Coronary artery (tissue), 2 donors: ENCODE measurements at regions not wholly inside any gene's neighbourhood (a gene's known extent, or its start where the extent isn't known, plus 50 kb on each side); places are given as distances from the start of the nearest gene placed in this dataset.

Experiments
- DNase-seq: peaks from one replicate; pipeline ENCODE4 v3.0.0-alpha.2; 2017; ENCODE audit warnings: low spot score
- H3K27ac ChIP-seq, 2 donors: fragments of 200-600 bp; sonication (generic); one replicate each; pipeline ENCODE4 v1.5.1; 2016 to 2019
- H3K4me3 ChIP-seq: fragments of 200-600 bp; sonication (generic); 2 replicates; pipeline ENCODE4 v1.5.1; 2016; ENCODE audit warnings: mild to moderate bottlenecking, moderate library complexity
- CTCF ChIP-seq: fragments of 200-600 bp; sonication (generic); IDR thresholded peaks from one replicate; pipeline ENCODE4 v1.5.1; 2019; ENCODE audit warnings: antibody characterized with exemption

- no peak for DNase-seq
- no peak for TF ChIP-seq CTCF
- Histone ChIP-seq H3K27ac (no peak overlapping the region), H3K4me3 (no peak overlapping the region)
Measured at GRCh38 chr11:15493066-15493465, 378.3 kb downstream of the INSC start.

- TF ChIP-seq CTCF: no peak
- no peak for DNase-seq
- no peak overlapping the region for H3K4me3 ChIP-seq
- H3K27ac ChIP-seq: no peak overlapping the region
Measured at GRCh38 chr11:15493921-15494620, 379.3 kb downstream of the INSC start.

DNA sequence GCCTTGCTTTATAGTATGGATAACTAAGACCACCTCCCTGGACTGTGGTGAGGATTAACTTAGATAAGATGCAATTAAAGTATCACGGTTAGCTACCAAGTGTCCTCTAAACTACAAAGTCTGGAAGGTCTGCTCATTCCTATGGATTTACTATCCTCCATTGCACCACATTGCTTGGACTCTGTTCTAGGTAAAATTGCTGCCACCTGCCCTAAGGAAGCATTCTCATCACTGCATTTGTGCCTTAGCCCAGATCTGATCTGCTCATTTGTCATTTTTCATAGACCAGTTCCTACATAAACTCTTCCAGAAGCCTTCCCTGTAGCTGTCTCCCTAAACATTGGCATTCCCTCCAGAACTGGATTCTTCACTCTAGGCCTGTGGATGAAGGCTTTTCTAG, 380.0 kb downstream of the INSC start:
- no peak for DNase-seq
- no peak for TF ChIP-seq CTCF
- H3K4me3 ChIP-seq: no peak overlapping the region
- no peak overlapping the region for H3K27ac ChIP-seq

- no peak overlapping the region for H3K27ac ChIP-seq
- TF ChIP-seq CTCF: no peak
- DNase-seq: no peak
Measured at GRCh38 chr11:15495462-15495861, 380.7 kb downstream of the INSC start.

DNA sequence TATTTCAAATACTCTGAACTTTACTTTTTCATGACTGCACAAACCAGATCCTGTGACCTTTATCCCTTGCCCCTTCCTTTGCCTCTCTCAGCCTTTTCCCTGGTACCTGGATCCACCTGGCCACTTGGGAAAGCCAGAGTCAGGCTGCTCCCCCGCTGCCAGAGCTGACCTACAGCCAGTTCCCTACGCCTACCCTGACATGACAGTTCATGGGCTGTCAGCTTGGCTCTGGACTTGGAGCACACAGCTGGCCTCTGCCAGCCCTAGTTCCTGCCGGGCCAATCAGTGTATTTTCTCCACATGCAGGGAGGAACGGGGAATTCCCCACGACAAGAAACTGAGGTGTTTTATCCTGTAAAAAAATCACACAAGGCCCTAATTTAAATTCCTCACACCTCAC, 382.6 kb downstream of the INSC start:
- no peak for TF ChIP-seq CTCF
- no peak for DNase-seq
- H3K4me3 ChIP-seq: no peak overlapping the region
- no peak overlapping the region for H3K27ac ChIP-seq

More at GRCh38 chr11:15495462-15495861, 380.7 kb downstream of the INSC start:
- no peak overlapping the region for H3K4me3 ChIP-seq

DNA sequence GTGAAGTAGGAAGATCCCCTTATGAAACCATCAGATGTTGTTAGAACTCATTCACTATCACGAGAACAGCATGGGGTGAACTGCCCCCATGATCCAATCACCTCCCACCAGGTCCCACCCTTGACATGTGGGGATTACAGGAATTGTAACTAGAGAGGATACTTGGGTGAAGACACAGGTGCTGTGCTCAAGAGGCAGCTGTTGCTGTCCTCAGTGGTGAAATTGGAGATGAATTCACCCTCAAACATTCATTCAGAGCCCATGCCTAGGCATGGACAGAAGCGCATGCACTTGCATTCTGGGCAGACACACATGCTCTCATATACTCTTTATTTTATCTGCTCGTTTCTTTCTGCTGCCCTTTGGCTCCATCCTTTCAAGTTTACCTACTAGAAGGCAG, 385.0 kb downstream of the INSC start:
- DNase-seq: no peak
- Histone ChIP-seq H3K27ac (no peak overlapping the region), H3K4me3 (no peak overlapping the region)
- TF ChIP-seq CTCF: no peak

GRCh38 chr11:15500643-15501042, 385.9 kb downstream of the INSC start:
- TF ChIP-seq CTCF: no peak
- Histone ChIP-seq H3K4me3 (no peak overlapping the region), H3K27ac (no peak overlapping the region)
- DNase-seq: no peak
